ENCODE measurements at regions not wholly inside any gene's neighbourhood (a gene's known extent, or its start where the extent isn't known, plus 50 kb on each side); places are given as distances from the start of the nearest gene placed in this dataset.

DNA sequence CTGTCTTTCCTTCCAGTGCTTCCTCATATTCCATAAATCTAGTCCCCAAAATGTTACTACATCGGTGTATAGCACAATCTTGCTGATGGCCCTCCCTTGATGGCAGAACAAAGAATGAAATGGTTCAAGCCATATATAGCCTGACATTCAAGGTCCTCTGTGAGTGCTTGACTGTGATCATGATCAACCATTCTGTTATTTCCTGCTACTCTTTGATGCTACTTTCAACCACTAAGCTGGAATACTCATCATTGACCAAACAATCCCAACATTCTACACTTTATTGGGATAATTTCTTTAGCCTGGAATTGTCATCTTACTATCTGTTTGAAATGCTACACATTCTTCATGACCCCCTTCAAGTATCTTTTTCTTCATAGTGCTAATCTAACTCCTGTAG, 633.9 kb downstream of the PLCL1 start:
- H3K4me3 ChIP-seq: no peak overlapping the region
- no peak for DNase-seq (ENCODE audit: low spot score)
- TF ChIP-seq, protein P1, sequence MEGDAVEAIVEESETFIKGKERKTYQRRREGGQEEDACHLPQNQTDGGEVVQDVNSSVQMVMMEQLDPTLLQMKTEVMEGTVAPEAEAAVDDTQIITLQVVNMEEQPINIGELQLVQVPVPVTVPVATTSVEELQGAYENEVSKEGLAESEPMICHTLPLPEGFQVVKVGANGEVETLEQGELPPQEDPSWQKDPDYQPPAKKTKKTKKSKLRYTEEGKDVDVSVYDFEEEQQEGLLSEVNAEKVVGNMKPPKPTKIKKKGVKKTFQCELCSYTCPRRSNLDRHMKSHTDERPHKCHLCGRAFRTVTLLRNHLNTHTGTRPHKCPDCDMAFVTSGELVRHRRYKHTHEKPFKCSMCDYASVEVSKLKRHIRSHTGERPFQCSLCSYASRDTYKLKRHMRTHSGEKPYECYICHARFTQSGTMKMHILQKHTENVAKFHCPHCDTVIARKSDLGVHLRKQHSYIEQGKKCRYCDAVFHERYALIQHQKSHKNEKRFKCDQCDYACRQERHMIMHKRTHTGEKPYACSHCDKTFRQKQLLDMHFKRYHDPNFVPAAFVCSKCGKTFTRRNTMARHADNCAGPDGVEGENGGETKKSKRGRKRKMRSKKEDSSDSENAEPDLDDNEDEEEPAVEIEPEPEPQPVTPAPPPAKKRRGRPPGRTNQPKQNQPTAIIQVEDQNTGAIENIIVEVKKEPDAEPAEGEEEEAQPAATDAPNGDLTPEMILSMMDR (IDR thresholded peaks at IDR 0.05): no peak
- H3K27ac ChIP-seq: no peak overlapping the region

DNA sequence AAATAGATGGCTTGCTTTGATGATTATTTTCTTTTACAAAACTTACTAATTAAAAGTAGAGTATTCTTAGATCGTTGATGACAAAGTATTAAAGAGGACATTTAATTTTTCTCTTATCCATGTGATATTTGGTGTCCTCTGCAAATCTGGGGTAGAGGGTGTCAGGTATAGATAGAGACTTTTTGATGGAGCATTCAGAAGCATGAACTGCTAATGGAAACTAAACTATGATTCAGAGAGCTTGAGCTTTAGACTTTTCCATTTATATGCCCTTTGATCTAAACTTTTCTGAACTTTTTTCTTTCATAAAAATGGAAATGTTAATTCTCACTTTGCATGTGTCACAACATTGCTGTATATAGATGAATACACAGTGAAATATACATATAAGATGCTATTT, 619.7 kb downstream of the PLCL1 start:
- no peak overlapping the region for H3K4me3 ChIP-seq
- H3K27ac ChIP-seq: no peak overlapping the region
- TF ChIP-seq, protein P1 (IDR thresholded peaks at IDR 0.05): no peak
- no peak for DNase-seq (ENCODE audit: low spot score)

DNA sequence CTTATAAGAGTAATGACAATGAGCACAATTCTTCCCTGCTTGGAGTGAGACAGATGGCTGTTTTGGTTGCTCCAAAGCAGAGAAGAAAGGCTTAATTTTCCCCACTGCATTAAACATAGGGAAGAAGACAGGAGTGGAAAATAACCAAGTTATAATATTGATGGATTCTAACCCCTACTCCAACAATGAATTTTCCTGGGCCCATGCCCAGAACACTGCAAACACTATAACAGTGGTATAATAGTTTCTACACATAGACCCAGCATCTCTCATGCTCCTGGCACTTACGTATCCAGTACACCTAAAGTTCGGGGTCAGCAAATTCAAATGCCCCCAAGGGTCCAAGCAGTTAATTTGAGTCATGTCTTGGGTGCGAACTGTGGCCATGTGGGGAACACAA, 613.4 kb downstream of the PLCL1 start:
- TF ChIP-seq, protein P1 (IDR thresholded peaks at IDR 0.05): no peak
- DNase-seq (ENCODE audit: low spot score): no peak
- Histone ChIP-seq H3K4me3 (no peak overlapping the region), H3K27ac (no peak overlapping the region)

DNA sequence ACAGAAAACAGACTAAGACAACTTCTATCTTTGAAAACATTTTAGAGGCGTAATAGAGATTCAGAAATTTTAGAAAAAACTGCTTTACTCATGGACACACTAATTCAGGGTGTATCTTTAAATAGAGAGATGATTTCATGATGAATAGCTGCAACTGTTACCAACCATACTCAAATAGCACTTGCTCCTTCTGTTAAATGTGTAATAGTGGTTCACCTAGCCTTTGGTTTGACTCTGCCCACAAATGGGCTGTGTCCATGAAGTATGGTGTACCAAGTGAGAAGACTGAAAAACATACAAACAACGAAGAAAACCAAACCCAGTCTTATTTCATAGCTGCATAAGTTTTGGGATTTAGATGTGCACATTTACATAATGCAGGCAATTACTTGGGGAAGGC, 610.6 kb downstream of the PLCL1 start:
- TF ChIP-seq, protein P1 (IDR thresholded peaks at IDR 0.05): no peak
- H3K4me3 ChIP-seq: no peak overlapping the region
- no peak for DNase-seq (ENCODE audit: low spot score)
- no peak overlapping the region for H3K27ac ChIP-seq

DNA sequence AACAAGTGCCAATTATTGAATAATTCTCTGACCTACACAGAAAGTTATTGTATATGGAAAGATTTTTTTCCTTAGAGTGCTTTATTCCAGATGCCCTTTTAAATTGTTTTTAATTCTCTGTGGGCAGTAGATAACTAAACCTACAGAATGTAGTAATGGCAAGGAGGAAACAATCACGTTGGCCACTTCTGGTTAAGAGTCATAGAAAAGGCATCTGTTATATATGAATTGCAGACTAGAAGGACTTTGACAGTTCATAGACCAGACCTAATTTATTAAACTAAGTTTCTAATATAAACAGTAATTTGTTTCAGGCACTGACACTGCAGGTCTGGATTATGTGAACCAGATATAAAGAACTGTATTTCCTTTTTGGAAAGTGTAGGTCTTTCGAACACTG, 607.5 kb downstream of the PLCL1 start:
- DNase-seq (ENCODE audit: low spot score): no peak
- no peak overlapping the region for H3K4me3 ChIP-seq
- TF ChIP-seq, protein P1 (IDR thresholded peaks at IDR 0.05): no peak
- H3K27ac ChIP-seq: no peak overlapping the region

DNA sequence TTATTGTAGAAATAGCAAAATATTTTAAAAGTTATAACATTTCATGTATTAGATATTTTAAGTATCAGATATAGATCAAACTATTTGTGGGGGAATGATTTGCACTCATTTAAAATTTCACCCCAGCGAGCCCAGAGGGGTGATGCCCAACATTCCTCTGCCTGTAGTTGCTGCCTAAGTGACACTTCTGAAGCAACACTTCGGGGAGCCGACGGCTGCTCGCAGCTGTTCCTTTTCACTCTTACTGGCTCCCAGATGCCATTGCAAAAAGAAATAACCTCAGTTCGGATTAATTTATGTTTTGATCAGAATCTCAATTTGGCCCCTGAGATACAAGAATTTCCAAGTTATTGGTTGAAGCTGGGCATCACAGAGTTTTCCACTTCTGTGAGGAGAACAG, 603.8 kb downstream of the PLCL1 start:
- Histone ChIP-seq H3K27ac (no peak overlapping the region), H3K4me3 (no peak overlapping the region)
- TF ChIP-seq, protein P1 (IDR thresholded peaks at IDR 0.05): no peak
- no peak for DNase-seq (ENCODE audit: low spot score)

DNA sequence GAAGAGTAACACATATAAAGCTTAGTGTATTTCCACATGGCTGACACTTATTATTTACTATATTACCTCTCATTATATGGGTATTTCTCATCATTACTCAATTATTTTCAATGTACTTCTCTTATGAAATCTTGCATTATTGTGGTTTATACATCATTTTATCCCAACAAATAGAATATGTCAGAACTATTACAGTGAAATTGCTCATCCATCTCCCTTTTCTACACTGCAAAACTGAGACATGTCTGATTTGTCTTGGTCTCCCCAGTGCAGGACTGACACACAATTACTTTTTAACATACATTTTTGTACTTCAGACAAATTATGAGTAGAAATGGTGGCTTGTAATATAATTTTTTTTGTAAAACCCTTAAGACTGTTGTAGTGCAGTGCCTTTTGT, 600.9 kb downstream of the PLCL1 start:
- H3K4me3 ChIP-seq: no peak overlapping the region
- no peak for DNase-seq (ENCODE audit: low spot score)
- TF ChIP-seq, protein P1 (IDR thresholded peaks at IDR 0.05): no peak
- no peak overlapping the region for H3K27ac ChIP-seq
